ENCODE measurements at regions not wholly inside any gene's neighbourhood (a gene's known extent, or its start where the extent isn't known, plus 50 kb on each side); places are given as distances from the start of the nearest gene placed in this dataset.
"Not testable (repeated sequence)": the region's sequence is repeated elsewhere in the genome, so short reads cannot be mapped to it uniquely, and the experiment has no call there.

GRCh38 chrX:74187211-74187610 lies 116.8 kb upstream of the ZCCHC13 start:
- TF ChIP-seq, protein P1, sequence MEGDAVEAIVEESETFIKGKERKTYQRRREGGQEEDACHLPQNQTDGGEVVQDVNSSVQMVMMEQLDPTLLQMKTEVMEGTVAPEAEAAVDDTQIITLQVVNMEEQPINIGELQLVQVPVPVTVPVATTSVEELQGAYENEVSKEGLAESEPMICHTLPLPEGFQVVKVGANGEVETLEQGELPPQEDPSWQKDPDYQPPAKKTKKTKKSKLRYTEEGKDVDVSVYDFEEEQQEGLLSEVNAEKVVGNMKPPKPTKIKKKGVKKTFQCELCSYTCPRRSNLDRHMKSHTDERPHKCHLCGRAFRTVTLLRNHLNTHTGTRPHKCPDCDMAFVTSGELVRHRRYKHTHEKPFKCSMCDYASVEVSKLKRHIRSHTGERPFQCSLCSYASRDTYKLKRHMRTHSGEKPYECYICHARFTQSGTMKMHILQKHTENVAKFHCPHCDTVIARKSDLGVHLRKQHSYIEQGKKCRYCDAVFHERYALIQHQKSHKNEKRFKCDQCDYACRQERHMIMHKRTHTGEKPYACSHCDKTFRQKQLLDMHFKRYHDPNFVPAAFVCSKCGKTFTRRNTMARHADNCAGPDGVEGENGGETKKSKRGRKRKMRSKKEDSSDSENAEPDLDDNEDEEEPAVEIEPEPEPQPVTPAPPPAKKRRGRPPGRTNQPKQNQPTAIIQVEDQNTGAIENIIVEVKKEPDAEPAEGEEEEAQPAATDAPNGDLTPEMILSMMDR (IDR thresholded peaks at IDR 0.05; ENCODE audit: low read depth, low read length, missing control alignments) = no peak
- in situ Hi-C loops (cut with HindIII; ENCODE audit: low sequenced_read_pairs) = no loop called here
- peak; percentile 2 for DNase-seq (ENCODE audit: low read depth)
- no peak overlapping the region for H3K4me3 ChIP-seq (ENCODE audit: low read depth, low read length)

- in situ Hi-C loops (cut with HindIII; ENCODE audit: low sequenced_read_pairs); H3K4me3 ChIP-seq (ENCODE audit: low read depth, low read length); DNase-seq (ENCODE audit: low read depth): not testable (repeated sequence)
Observed at GRCh38 chrX:74183047-74183446, 120.9 kb upstream of the ZCCHC13 start.

- in situ Hi-C loops (cut with HindIII; ENCODE audit: low sequenced_read_pairs); H3K4me3 ChIP-seq (ENCODE audit: low read depth, low read length); DNase-seq (ENCODE audit: low read depth): not testable (repeated sequence)
Observed at GRCh38 chrX:74181976-74182375, 122.0 kb upstream of the ZCCHC13 start.

- no peak for DNase-seq (ENCODE audit: low read depth)
- TF ChIP-seq, protein P1 (IDR thresholded peaks at IDR 0.05; ENCODE audit: low read depth, low read length, missing control alignments) = no peak
- H3K4me3 ChIP-seq (ENCODE audit: low read depth, low read length) = no peak overlapping the region
- in situ Hi-C loops (cut with HindIII; ENCODE audit: low sequenced_read_pairs) = no loop called here
Observed at GRCh38 chrX:74180716-74181115, 123.3 kb upstream of the ZCCHC13 start.

- H3K4me3 ChIP-seq (ENCODE audit: low read depth, low read length) = no peak overlapping the region
- in situ Hi-C loops (cut with HindIII; ENCODE audit: low sequenced_read_pairs) = no loop called here
- TF ChIP-seq, protein P1 (IDR thresholded peaks at IDR 0.05; ENCODE audit: low read depth, low read length, missing control alignments) = no peak
- no peak for DNase-seq (ENCODE audit: low read depth)
Observed at GRCh38 chrX:74179990-74180389, 124.0 kb upstream of the ZCCHC13 start.

DNA sequence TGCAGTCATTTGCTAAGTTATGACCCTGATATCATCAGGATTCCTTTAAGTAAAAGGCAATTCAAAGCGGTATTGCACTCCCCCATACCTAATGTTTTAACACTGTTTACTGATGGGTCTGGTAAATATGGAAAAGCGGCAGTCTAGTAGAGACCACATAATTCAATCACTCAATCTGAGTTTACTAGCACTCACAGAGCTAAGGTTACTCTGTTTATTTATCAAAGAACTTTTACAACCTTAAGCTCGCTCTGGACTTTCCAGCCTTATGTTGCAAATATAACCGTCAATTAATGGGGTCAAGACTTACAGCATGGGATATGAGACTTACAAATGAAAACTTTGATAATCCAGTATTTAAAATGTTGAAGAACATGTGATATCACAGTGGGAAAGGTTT lies 124.5 kb upstream of the ZCCHC13 start:
- in situ Hi-C loops (cut with HindIII; ENCODE audit: low sequenced_read_pairs) = no loop called here
- no peak for DNase-seq (ENCODE audit: low read depth)
- TF ChIP-seq, protein P1 (IDR thresholded peaks at IDR 0.05; ENCODE audit: low read depth, low read length, missing control alignments) = no peak
- H3K4me3 ChIP-seq (ENCODE audit: low read depth, low read length) = no peak overlapping the region

GRCh38 chrX:74179071-74179470 lies 124.9 kb upstream of the ZCCHC13 start:
- DNase-seq (ENCODE audit: low read depth) = peak; percentile 28
- TF ChIP-seq, protein P1 (IDR thresholded peaks at IDR 0.05; ENCODE audit: low read depth, low read length, missing control alignments) = no peak
- in situ Hi-C loops (cut with HindIII; ENCODE audit: low sequenced_read_pairs) = no loop called here
- H3K4me3 ChIP-seq (ENCODE audit: low read depth, low read length) = no peak overlapping the region

GRCh38 chrX:74178536-74178935 lies 125.4 kb upstream of the ZCCHC13 start:
- in situ Hi-C loops (cut with HindIII; ENCODE audit: low sequenced_read_pairs) = no loop called here
- H3K4me3 ChIP-seq (ENCODE audit: low read depth, low read length) = no peak overlapping the region
- TF ChIP-seq, protein P1 (IDR thresholded peaks at IDR 0.05; ENCODE audit: low read depth, low read length, missing control alignments) = no peak
- no peak for DNase-seq (ENCODE audit: low read depth)

Measured in astrocyte of the cerebellum (primary cell).